ENCODE measurements at regions not wholly inside any gene's neighbourhood (a gene's known extent, or its start where the extent isn't known, plus 50 kb on each side); places are given as distances from the start of the nearest gene placed in this dataset.
"Not testable (repeated sequence)": the region's sequence is repeated elsewhere in the genome, so short reads cannot be mapped to it uniquely, and the experiment has no call there.

- no peak for DNase-seq
- H3K27me3 ChIP-seq (replicated peaks) = no peaks in the 10 kb centered on the region
- TF ChIP-seq CTCF (IDR thresholded peaks at IDR 0.05; ENCODE audit: low read depth, low read length, missing control alignments) = no peak
- in situ Hi-C loops (cut with HindIII; ENCODE audit: low pct_ligation_motif_present, low sequenced_read_pairs) = no loop called here
- H3K4me3 ChIP-seq (ENCODE audit: low read depth, low read length) = no peak overlapping the region
- no peak overlapping the region for H3K27ac ChIP-seq
- no peaks in the 10 kb centered on the region for H3K36me3 ChIP-seq (replicated peaks)
Observed at GRCh38 chr4:167989815-167990214, 102.5 kb upstream of the ANXA10 start.

GRCh38 chr4:168008112-168008511, 84.2 kb upstream of the ANXA10 start:
- in situ Hi-C loops (cut with HindIII; ENCODE audit: low pct_ligation_motif_present, low sequenced_read_pairs) = not testable (repeated sequence)

GRCh38 chr4:168019019-168019651, 73.2 kb upstream of the ANXA10 start:
- Histone ChIP-seq H3K27me3 (replicated peaks) (no peaks in the 10 kb centered on the region), H3K4me3 (ENCODE audit: low read depth, low read length) (no peak overlapping the region), H3K36me3 (replicated peaks) (no peaks in the 10 kb centered on the region), H3K27ac (peak overlapping the region; percentile 60)
- TF ChIP-seq CTCF (IDR thresholded peaks at IDR 0.05; ENCODE audit: low read depth, low read length, missing control alignments) = no peak
- in situ Hi-C loops (cut with HindIII; ENCODE audit: low pct_ligation_motif_present, low sequenced_read_pairs) = no loop called here
- DNase-seq = peak; percentile 54

More at GRCh38 chr4:168008112-168008511, 84.2 kb upstream of the ANXA10 start:
- not testable (repeated sequence) for H3K27me3 ChIP-seq (replicated peaks); H3K27ac ChIP-seq; H3K36me3 ChIP-seq (replicated peaks); DNase-seq; H3K4me3 ChIP-seq (ENCODE audit: low read depth, low read length)

- Histone ChIP-seq H3K4me3 (ENCODE audit: low read depth, low read length) (no peak overlapping the region), H3K27ac (peak overlapping the region; percentile 60), H3K36me3 (replicated peaks) (no peaks in the 10 kb centered on the region), H3K27me3 (replicated peaks) (no peaks in the 10 kb centered on the region)
- no peak for DNase-seq
- no peak for TF ChIP-seq CTCF (IDR thresholded peaks at IDR 0.05; ENCODE audit: low read depth, low read length, missing control alignments)
- in situ Hi-C loops (cut with HindIII; ENCODE audit: low pct_ligation_motif_present, low sequenced_read_pairs) = no loop called here
Observed at GRCh38 chr4:168019921-168020320, 72.4 kb upstream of the ANXA10 start.

GRCh38 chr4:168021666-168022065, 70.7 kb upstream of the ANXA10 start:
- H3K27me3 ChIP-seq (replicated peaks) = no peaks in the 10 kb centered on the region
- H3K27ac ChIP-seq = peak overlapping the region; percentile 26
- H3K4me3 ChIP-seq (ENCODE audit: low read depth, low read length) = no peak overlapping the region
- DNase-seq = peak; percentile 27
- no peaks in the 10 kb centered on the region for H3K36me3 ChIP-seq (replicated peaks)
- TF ChIP-seq CTCF (IDR thresholded peaks at IDR 0.05; ENCODE audit: low read depth, low read length, missing control alignments) = no peak
- in situ Hi-C loops (cut with HindIII; ENCODE audit: low pct_ligation_motif_present, low sequenced_read_pairs) = no loop called here

GRCh38 chr4:168028568-168028967, 63.8 kb upstream of the ANXA10 start:
- Histone ChIP-seq H3K27ac (no peak overlapping the region), H3K4me3 (ENCODE audit: low read depth, low read length) (no peak overlapping the region), H3K36me3 (replicated peaks) (no peaks in the 10 kb centered on the region), H3K27me3 (replicated peaks) (no peaks in the 10 kb centered on the region)
- in situ Hi-C loops (cut with HindIII; ENCODE audit: low pct_ligation_motif_present, low sequenced_read_pairs) = no loop called here
- DNase-seq = no peak
- peak; percentile 49 for TF ChIP-seq CTCF (IDR thresholded peaks at IDR 0.05; ENCODE audit: low read depth, low read length, missing control alignments)

Data from brain microvascular endothelial cell (primary cell).